GM20000 (cell line): ENCODE measurements at regions not wholly inside any gene's neighbourhood (a gene's known extent, or its start where the extent isn't known, plus 50 kb on each side); places are given as distances from the start of the nearest gene placed in this dataset.

Source experiments
- DNase-seq: peaks from one replicate; pipeline ENCODE4 v3.0.0; 2012; ENCODE audit warnings: low spot score
- CTCF ChIP-seq: IDR thresholded peaks from 2 replicates; pipeline ENCODE4 v1.5.1; 2012; ENCODE audit warnings: mild to moderate bottlenecking, control low read depth; ENCODE audit errors: extremely low read depth, missing control alignments

- DNase-seq = no peak
- TF ChIP-seq CTCF = no peak
Measured at GRCh38 chr12:127191129-127191528, 1075.8 kb upstream of the TMEM132C start.

DNA sequence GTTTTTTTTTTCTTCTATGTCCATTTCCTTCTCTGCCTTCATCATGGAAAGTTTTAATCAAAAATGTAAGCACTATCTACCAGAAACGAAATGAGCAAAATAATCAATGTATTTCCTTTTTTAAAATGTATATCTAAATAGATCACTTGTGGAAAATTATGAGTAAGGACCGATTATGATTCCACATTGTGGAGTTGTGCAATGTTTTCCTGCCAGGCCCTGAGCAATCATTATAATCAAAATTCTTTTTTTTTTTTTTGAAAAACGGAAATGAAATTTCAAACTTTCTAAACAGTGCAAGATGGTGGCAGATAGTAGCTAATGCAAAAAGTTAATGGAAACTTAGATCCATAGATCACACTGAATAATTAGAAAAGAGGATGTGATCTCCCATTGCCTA lies 1074.6 kb upstream of the TMEM132C start:
- DNase-seq = no peak
- TF ChIP-seq CTCF = no peak

DNA sequence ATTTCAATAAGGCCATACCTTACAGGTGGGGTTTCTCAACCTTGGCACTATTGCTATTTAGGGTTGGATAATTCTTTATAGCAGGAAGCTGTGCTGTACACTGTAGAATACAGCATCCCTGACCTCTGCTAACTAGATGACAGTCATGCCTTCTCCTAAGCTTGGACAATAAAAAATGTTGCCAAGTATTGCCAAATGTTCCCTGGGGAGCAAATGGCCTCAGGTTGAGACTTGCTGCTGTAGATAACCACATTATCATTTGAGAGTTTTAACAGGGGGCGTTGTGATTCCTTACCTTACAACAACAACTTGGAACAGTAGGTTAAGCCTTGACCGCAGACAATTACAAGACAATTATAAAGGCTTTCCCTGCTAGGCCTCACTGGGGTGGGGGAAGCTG lies 1073.6 kb upstream of the TMEM132C start:
- DNase-seq = no peak
- TF ChIP-seq CTCF = no peak

DNA sequence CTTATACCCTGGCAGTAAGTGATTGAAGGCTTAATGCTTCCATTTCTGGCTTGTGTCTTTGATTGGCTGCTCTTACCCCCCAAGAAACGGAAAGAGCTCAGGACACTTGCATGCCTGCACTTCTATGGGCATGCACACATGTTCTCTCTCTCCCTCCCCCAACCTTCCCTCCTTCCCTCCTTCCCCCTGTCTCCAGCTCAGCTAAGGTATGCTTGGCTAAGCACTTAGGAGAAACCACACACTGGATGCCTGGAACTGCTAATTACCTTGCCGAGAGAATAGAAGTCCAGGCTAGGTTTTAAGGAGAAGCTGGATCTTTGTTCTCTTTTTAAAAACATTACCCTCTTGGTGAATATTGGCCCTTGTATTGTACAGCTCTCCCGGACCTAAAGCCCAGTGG lies 1072.8 kb upstream of the TMEM132C start:
- no peak for DNase-seq
- TF ChIP-seq CTCF = no peak

- no peak for DNase-seq
- TF ChIP-seq CTCF = no peak
Measured at GRCh38 chr12:127205781-127206555, 1061.0 kb upstream of the TMEM132C start.

DNA sequence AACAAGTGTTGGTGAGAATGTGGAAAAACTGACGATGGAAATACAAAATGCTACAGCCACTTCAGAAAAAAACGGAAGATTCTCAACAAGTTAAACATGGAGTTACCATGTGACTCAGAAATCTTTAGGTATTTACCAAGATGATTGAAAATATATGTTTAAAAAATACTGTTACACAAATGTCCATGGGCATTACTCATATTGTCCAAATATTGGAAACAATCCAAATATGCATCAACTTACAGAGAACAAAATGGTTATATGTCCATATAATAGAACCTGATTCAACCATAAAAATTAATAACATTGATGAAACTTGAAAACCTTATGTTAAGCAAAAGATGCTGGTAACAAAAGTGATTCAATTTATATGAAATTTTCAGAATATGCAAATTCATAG lies 1057.7 kb upstream of the TMEM132C start:
- TF ChIP-seq CTCF = no peak

GRCh38 chr12:127214186-127214585 lies 1052.8 kb upstream of the TMEM132C start:
- no peak for DNase-seq
- no peak for TF ChIP-seq CTCF

More for the DNA sequence above, 1057.7 kb upstream of the TMEM132C start:
- DNase-seq = no peak
